ENCODE measurements at regions not wholly inside any gene's neighbourhood (a gene's known extent, or its start where the extent isn't known, plus 50 kb on each side); places are given as distances from the start of the nearest gene placed in this dataset.

DNA sequence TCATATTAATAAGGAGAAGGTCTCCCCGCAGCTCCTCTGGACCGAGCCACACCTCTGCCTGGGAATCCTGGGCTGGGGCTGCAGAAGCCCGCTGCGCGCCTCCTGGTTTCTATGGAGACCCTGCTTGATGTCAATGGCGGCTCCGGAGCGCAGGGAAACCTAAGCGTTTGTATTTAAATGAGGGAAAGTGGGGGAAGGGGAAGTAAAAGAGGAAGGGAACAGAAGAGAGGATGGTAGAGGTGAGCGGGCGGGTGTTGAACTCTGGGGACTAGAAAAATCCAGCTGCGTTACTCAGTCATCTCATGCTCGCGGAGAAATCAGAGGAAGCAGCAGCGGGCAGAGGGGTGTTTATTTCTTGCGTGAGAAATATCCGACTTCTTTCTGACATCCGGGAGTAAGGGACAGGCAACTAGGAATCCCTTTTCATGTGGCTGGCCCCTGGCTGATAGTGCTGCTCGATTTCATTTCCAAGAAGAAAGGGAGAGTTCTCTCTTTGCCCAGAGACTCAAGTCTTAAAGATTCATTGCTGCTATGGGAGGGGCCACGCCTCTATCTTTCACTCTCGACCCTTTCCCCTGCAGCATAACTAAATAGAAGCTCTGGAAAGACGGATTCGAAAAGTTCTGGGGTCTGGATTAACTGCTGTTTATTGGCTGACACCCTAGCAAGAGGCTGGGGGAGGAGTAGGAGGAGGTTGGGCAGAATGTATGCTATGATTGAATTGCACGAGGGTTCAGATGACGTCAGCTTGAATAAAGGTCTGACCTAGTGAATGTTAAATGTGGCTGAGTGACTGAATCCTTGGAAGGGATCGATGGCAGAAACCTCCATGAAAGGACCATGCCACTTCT is 110.5 kb upstream of the GAP43 start:
- H2BK20ac ChIP-seq (ENCODE audit: low read depth, low read length) = no peak overlapping the region
- no peak overlapping the region; a peak in 1 of 4 replicates for H4K8ac ChIP-seq (ENCODE audit: low read depth in 2 of 2, low read length in 2 of 2)
- H3K27me3 ChIP-seq (ENCODE audit: control insufficient read depth, insufficient read depth, low read length) = peaks cover 4% of the 10 kb centered on the region; the same call in 1 of the 2 replicates
- no peaks in the 10 kb centered on the region for H4K20me1 ChIP-seq (ENCODE audit: insufficient read depth, low read length)
- no peak overlapping the region for H3K56ac ChIP-seq (ENCODE audit: extremely low read depth, insufficient read depth, low read length)
- DNase-seq (peak; percentile 38), ATAC-seq (ENCODE audit: low read depth) (peak; percentile 76)
- H2BK5ac ChIP-seq (ENCODE audit: low read depth, low read length, poor library complexity, severe bottlenecking) = no peak overlapping the region
- H3K4me3 ChIP-seq (ENCODE audit: insufficient read depth, low read depth, low read length) = peak overlapping the region; percentile 43
- H4K91ac ChIP-seq (ENCODE audit: insufficient read depth, low read depth, low read length) = no peak overlapping the region
- ChIA-PET POLR2A (ENCODE audit: unreplicated experiment) (no interaction called here), CTCF (no interaction called here)
- no peaks in the 10 kb centered on the region for H3K36me3 ChIP-seq (ENCODE audit: control insufficient read depth, insufficient read depth, low read length)
- H3K14ac ChIP-seq (replicated peaks; ENCODE audit: low read depth, low read length) = 0 out of 2 replicates have a peak overlapping the region, but pooled peaks have one; percentile 5
- intact Hi-C loops (cut with micrococcal nuclease) (loop anchor here (10.0 kb wide), 1 partner anchor 272 kb away; no protein-coding TSS in a partner anchor), in situ Hi-C loops (cut with MboI; ENCODE audit: low sequenced_read_pairs) (no loop called here), dilution Hi-C loops (cut with HindIII; ENCODE audit: low sequenced_read_pairs, unreplicated experiment) (no loop called here)
- peak overlapping the region; percentile 34; the same call in 1 of the 2 replicates for H3K9ac ChIP-seq (ENCODE audit: low read depth, low read length)
- H4K5ac ChIP-seq (ENCODE audit: low read depth, low read length) = no peak overlapping the region
- WGBS, 2 experiments (ENCODE audit: extremely low coverage in 2 of 2, insufficient read length in 1 of 2) = 2% methylated on average over 18 of the region's 26 CpGs; no CpG with 5 or more reads in 1 of the 2 experiments
- H3K9me1 ChIP-seq (ENCODE audit: insufficient read depth, low read length) = no peaks in the 10 kb centered on the region
- no peak overlapping the region for H2AK5ac ChIP-seq (ENCODE audit: low read depth, low read length)
- peak overlapping the region; percentile 73 for H2AFZ ChIP-seq (replicated peaks; ENCODE audit: low read length, poor library complexity)
- H2BK15ac ChIP-seq (ENCODE audit: low read depth, low read length) = no peak overlapping the region
- no TSS peak for BruUV-seq (replicated peaks)
- no peak overlapping the region for H3K4ac ChIP-seq (ENCODE audit: low read depth, low read length)
- H3K79me1 ChIP-seq (ENCODE audit: low read depth in 1 of 2, low read length in 2 of 2) = no peaks in the 10 kb centered on the region
- no peaks in the 10 kb centered on the region for H3K9me3 ChIP-seq (ENCODE audit: control insufficient read depth, insufficient read depth, low read length)
- H2BK120ac ChIP-seq (ENCODE audit: low read depth, low read length) = no peak overlapping the region
- no peaks in the 10 kb centered on the region; the same call in 1 of the 2 replicates for H3K4me1 ChIP-seq (ENCODE audit: control insufficient read depth, insufficient read depth, low read length)
- H2AK9ac ChIP-seq (replicated peaks; ENCODE audit: low read depth, low read length, poor library complexity) = no peak overlapping the region
- no peak overlapping the region for H3K18ac ChIP-seq (ENCODE audit: low read depth, low read length)
- peak overlapping the region; percentile 90 for H3K4me2 ChIP-seq (ENCODE audit: low read depth, low read length)
- H3K23ac ChIP-seq (ENCODE audit: low read depth, low read length) = no peak overlapping the region
- no peak overlapping the region for H3K27ac ChIP-seq (ENCODE audit: insufficient read depth, low read length)
- TF ChIP-seq RCOR1 (IDR thresholded peaks at IDR 0.05; ENCODE audit: insufficient replicate concordance, low read length) (no peak), POLR2A (IDR thresholded peaks at IDR 0.05; ENCODE audit: low read depth, low read length) (no peak), SMC3 (IDR thresholded peaks at IDR 0.05; ENCODE audit: low read depth, low read length) (no peak), MAFK (IDR thresholded peaks at IDR 0.05; ENCODE audit: low read depth, low read length) (no peak), ELK1 (IDR thresholded peaks at IDR 0.05; ENCODE audit: borderline replicate concordance, low read depth, low read length) (no peak), MXI1 (IDR thresholded peaks at IDR 0.05; ENCODE audit: borderline replicate concordance, low read depth, low read length) (no peak), RFX5 (IDR thresholded peaks at IDR 0.05; ENCODE audit: low read depth, low read length) (no peak), NFE2L2 (IDR thresholded peaks at IDR 0.05; ENCODE audit: low read depth, low read length) (no peak), CHD1 (IDR thresholded peaks at IDR 0.05; ENCODE audit: low read depth, low read length) (no peak), RAD21 (IDR thresholded peaks at IDR 0.05; ENCODE audit: low read length) (no peak), CEBPB (IDR thresholded peaks at IDR 0.05; ENCODE audit: low read depth, low read length) (no peak), BHLHE40 (IDR thresholded peaks at IDR 0.05; ENCODE audit: low read depth, low read length) (no peak), MAZ (IDR thresholded peaks at IDR 0.05; ENCODE audit: borderline replicate concordance, low read depth, low read length) (no peak), FOS (IDR thresholded peaks at IDR 0.05; ENCODE audit: low read depth, low read length) (no peak), USF2 (IDR thresholded peaks at IDR 0.05; ENCODE audit: low read depth, low read length) (no peak)
